ENCODE measurements at regions not wholly inside any gene's neighbourhood (a gene's known extent, or its start where the extent isn't known, plus 50 kb on each side); places are given as distances from the start of the nearest gene placed in this dataset.

DNA sequence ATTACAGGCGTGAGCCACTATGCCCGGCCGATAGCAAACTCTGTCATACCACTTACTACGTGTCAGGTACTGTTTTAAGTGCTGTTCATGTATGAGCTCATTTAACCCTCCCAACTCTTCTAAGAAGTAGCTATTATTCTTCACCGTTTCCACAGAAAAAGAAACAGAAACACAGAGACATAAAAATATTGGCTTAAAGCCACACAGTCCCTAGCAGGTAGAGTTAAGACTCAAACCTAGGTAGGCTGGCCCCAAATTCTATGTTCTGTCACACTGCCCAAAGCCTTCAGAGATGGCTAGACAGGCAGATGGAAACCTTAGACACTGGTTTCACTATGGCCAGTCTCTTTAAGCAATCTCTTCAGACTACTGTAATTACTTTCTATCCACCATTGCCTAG is 149.8 kb upstream of the KCNMB2 start:
- H3K27ac ChIP-seq (ENCODE audit: low read depth, low read length), result no peak overlapping the region
- H3K27me3 ChIP-seq (ENCODE audit: control insufficient read depth in 3 of 3, insufficient read depth in 3 of 3, low read length in 3 of 3), result no peaks in the 10 kb centered on the region
- no peaks in the 10 kb centered on the region for H3K9me3 ChIP-seq (ENCODE audit: control insufficient read depth in 3 of 3, low read length in 3 of 3)
- no peak overlapping the region for H3K9ac ChIP-seq (ENCODE audit: low read depth in 1 of 3, low read length in 3 of 3)
- no peak overlapping the region for H3K4me3 ChIP-seq (ENCODE audit: low read length in 3 of 3)
- H3K36me3 ChIP-seq (ENCODE audit: control insufficient read depth in 3 of 3, insufficient read depth in 3 of 3, low read length in 3 of 3), result no peaks in the 10 kb centered on the region
- peaks cover 0 to 10% (median 9%) of the 10 kb centered on the region in 3 donors for H3K4me1 ChIP-seq (ENCODE audit: control insufficient read depth in 3 of 3, insufficient read depth in 3 of 3, low read length in 3 of 3)

DNA sequence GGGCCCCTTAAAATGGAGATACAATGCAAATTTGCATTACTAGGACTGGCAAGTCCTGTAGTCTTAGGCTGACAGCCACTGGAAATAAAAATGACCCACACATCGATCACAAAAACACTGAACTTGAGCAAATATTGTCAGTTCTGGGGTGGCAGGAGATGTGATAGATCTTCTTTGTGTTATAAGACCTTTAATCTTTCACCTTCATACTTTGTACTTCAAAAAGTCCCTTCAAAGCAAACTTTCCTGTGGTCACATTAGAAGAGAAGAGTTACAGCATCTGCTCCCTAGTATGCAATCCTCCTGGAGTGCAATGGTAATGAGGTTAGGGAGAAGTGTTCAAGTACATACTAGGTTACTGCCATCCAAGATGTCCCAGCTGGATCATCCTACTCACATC is 149.4 kb upstream of the KCNMB2 start:
- Histone ChIP-seq H3K36me3 (ENCODE audit: control insufficient read depth in 3 of 3, insufficient read depth in 3 of 3, low read length in 3 of 3) (no peaks in the 10 kb centered on the region), H3K4me3 (ENCODE audit: low read length in 3 of 3) (no peak overlapping the region), H3K27ac (ENCODE audit: low read depth, low read length) (no peak overlapping the region), H3K27me3 (ENCODE audit: control insufficient read depth in 3 of 3, insufficient read depth in 3 of 3, low read length in 3 of 3) (no peaks in the 10 kb centered on the region), H3K9ac (ENCODE audit: low read depth in 1 of 3, low read length in 3 of 3) (no peak overlapping the region), H3K4me1 (ENCODE audit: control insufficient read depth in 3 of 3, insufficient read depth in 3 of 3, low read length in 3 of 3) (peaks cover 0 to 10% (median 9%) of the 10 kb centered on the region in 3 donors), H3K9me3 (ENCODE audit: control insufficient read depth in 3 of 3, low read length in 3 of 3) (no peaks in the 10 kb centered on the region)

DNA sequence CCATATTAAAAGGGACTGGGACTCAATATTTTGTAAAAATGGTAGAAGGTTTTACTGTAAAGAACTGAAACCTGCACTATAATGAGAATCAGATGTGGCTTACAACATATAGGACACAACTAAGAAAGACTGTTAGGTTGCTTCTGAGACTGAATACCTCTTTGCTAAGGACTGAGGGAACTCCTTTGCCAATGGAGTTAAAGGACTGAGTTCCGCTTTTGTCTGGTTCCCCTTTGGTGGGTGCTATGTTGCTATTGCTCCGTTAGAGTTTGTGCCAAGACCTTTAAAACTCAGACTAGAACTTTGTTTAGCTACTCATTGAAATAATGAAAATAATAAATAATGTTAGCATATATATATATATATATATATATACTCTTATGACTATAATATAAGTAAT is 147.8 kb upstream of the KCNMB2 start:
- Histone ChIP-seq H3K27ac (ENCODE audit: low read depth, low read length) (no peak overlapping the region), H3K9ac (ENCODE audit: low read depth in 1 of 3, low read length in 3 of 3) (no peak overlapping the region), H3K4me1 (ENCODE audit: control insufficient read depth in 3 of 3, insufficient read depth in 3 of 3, low read length in 3 of 3) (peaks cover 0 to 13% (median 5%) of the 10 kb centered on the region in 3 donors), H3K27me3 (ENCODE audit: control insufficient read depth in 3 of 3, insufficient read depth in 3 of 3, low read length in 3 of 3) (no peaks in the 10 kb centered on the region), H3K36me3 (ENCODE audit: control insufficient read depth in 3 of 3, insufficient read depth in 3 of 3, low read length in 3 of 3) (no peaks in the 10 kb centered on the region), H3K9me3 (ENCODE audit: control insufficient read depth in 3 of 3, low read length in 3 of 3) (no peaks in the 10 kb centered on the region), H3K4me3 (ENCODE audit: low read length in 3 of 3) (no peak overlapping the region)

- Histone ChIP-seq H3K27me3 (ENCODE audit: control insufficient read depth in 3 of 3, insufficient read depth in 3 of 3, low read length in 3 of 3) (no peaks in the 10 kb centered on the region), H3K4me3 (ENCODE audit: low read length in 3 of 3) (no peak overlapping the region), H3K9me3 (ENCODE audit: control insufficient read depth in 3 of 3, low read length in 3 of 3) (no peaks in the 10 kb centered on the region), H3K36me3 (ENCODE audit: control insufficient read depth in 3 of 3, insufficient read depth in 3 of 3, low read length in 3 of 3) (no peaks in the 10 kb centered on the region), H3K27ac (ENCODE audit: low read depth, low read length) (no peak overlapping the region), H3K9ac (ENCODE audit: low read depth in 1 of 3, low read length in 3 of 3) (no peak overlapping the region), H3K4me1 (ENCODE audit: control insufficient read depth in 3 of 3, insufficient read depth in 3 of 3, low read length in 3 of 3) (peaks cover 0 to 12% (median 5%) of the 10 kb centered on the region in 3 donors)
Measured at GRCh38 chr3:178389258-178389657, 147.0 kb upstream of the KCNMB2 start.

GRCh38 chr3:178392511-178392926 is 143.7 kb upstream of the KCNMB2 start:
- Histone ChIP-seq H3K36me3 (ENCODE audit: control insufficient read depth in 3 of 3, insufficient read depth in 3 of 3, low read length in 3 of 3) (no peaks in the 10 kb centered on the region), H3K27me3 (ENCODE audit: control insufficient read depth in 3 of 3, insufficient read depth in 3 of 3, low read length in 3 of 3) (no peaks in the 10 kb centered on the region), H3K4me3 (ENCODE audit: low read length in 3 of 3) (no peak overlapping the region), H3K27ac (ENCODE audit: low read depth, low read length) (no peak overlapping the region), H3K4me1 (ENCODE audit: control insufficient read depth in 3 of 3, insufficient read depth in 3 of 3, low read length in 3 of 3) (peaks cover 0 to 7% (median 0%) of the 10 kb centered on the region in 3 donors), H3K9me3 (ENCODE audit: control insufficient read depth in 3 of 3, low read length in 3 of 3) (no peaks in the 10 kb centered on the region), H3K9ac (ENCODE audit: low read depth in 1 of 3, low read length in 3 of 3) (no peak overlapping the region)

GRCh38 chr3:178393146-178393545 is 143.1 kb upstream of the KCNMB2 start:
- H3K27ac ChIP-seq (ENCODE audit: low read depth, low read length), result no peak overlapping the region
- peaks cover 0 to 7% (median 0%) of the 10 kb centered on the region in 3 donors for H3K4me1 ChIP-seq (ENCODE audit: control insufficient read depth in 3 of 3, insufficient read depth in 3 of 3, low read length in 3 of 3)
- H3K9ac ChIP-seq (ENCODE audit: low read depth in 1 of 3, low read length in 3 of 3), result no peak overlapping the region

DNA sequence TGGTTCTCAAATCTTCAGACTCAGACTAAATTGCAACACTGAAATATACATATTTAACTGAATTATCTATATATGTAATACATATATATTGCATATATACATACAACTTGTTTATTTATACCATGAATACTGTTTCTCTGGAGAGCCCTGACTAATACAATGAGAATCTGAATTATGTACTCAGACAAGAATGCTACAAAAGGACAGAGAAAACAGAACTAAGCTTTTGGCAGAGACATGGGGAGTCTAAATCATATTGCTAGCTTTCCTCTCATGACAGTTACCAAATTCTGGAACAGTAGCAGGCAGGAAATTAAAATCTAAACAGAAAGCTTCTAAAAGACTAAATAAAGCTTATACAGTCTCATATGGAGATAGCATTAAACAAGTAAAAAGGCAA is 142.4 kb upstream of the KCNMB2 start:
- H3K27ac ChIP-seq (ENCODE audit: low read depth, low read length), result no peak overlapping the region

More at GRCh38 chr3:178393146-178393545, 143.1 kb upstream of the KCNMB2 start:
- no peak overlapping the region for H3K4me3 ChIP-seq (ENCODE audit: low read length in 3 of 3)
- no peaks in the 10 kb centered on the region for H3K9me3 ChIP-seq (ENCODE audit: control insufficient read depth in 3 of 3, low read length in 3 of 3)
- H3K27me3 ChIP-seq (ENCODE audit: control insufficient read depth in 3 of 3, insufficient read depth in 3 of 3, low read length in 3 of 3), result no peaks in the 10 kb centered on the region
- H3K36me3 ChIP-seq (ENCODE audit: control insufficient read depth in 3 of 3, insufficient read depth in 3 of 3, low read length in 3 of 3), result no peaks in the 10 kb centered on the region

DNA sequence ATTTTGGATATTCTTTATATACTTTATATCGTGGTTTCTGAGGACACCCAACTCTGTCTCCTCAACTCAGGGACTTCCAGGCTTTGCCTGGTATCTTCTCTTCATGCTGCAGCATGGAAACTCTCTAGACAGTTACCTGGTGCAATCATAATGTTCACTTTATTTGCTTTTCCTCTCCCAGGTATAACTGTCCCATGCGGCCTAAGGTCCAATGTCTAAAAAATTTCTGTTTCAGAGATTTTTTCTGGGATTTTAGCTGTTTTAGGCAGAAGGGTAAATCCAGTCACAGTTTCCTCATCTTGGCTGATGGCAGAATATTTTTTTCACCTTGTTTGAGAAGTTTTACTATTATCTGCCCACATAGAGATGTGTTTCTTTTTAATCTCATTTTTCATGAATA is 139.9 kb upstream of the KCNMB2 start:
- no peaks in the 10 kb centered on the region for H3K9me3 ChIP-seq (ENCODE audit: control insufficient read depth in 3 of 3, low read length in 3 of 3)
- H3K4me3 ChIP-seq (ENCODE audit: low read length in 3 of 3), result no peak overlapping the region
- H3K36me3 ChIP-seq (ENCODE audit: control insufficient read depth in 3 of 3, insufficient read depth in 3 of 3, low read length in 3 of 3), result no peaks in the 10 kb centered on the region
- H3K27ac ChIP-seq (ENCODE audit: low read depth, low read length), result no peak overlapping the region
- H3K4me1 ChIP-seq (ENCODE audit: control insufficient read depth in 3 of 3, insufficient read depth in 3 of 3, low read length in 3 of 3), result peaks cover 0 to 7% (median 0%) of the 10 kb centered on the region in 3 donors
- H3K9ac ChIP-seq (ENCODE audit: low read depth in 1 of 3, low read length in 3 of 3), result no peak overlapping the region
- no peaks in the 10 kb centered on the region for H3K27me3 ChIP-seq (ENCODE audit: control insufficient read depth in 3 of 3, insufficient read depth in 3 of 3, low read length in 3 of 3)

More for the DNA sequence above, 142.4 kb upstream of the KCNMB2 start:
- Histone ChIP-seq H3K4me3 (ENCODE audit: low read length in 3 of 3) (no peak overlapping the region), H3K36me3 (ENCODE audit: control insufficient read depth in 3 of 3, insufficient read depth in 3 of 3, low read length in 3 of 3) (no peaks in the 10 kb centered on the region), H3K4me1 (ENCODE audit: control insufficient read depth in 3 of 3, insufficient read depth in 3 of 3, low read length in 3 of 3) (peaks cover 0 to 7% (median 0%) of the 10 kb centered on the region in 3 donors), H3K27me3 (ENCODE audit: control insufficient read depth in 3 of 3, insufficient read depth in 3 of 3, low read length in 3 of 3) (no peaks in the 10 kb centered on the region), H3K9ac (ENCODE audit: low read depth in 1 of 3, low read length in 3 of 3) (no peak overlapping the region), H3K9me3 (ENCODE audit: control insufficient read depth in 3 of 3, low read length in 3 of 3) (no peaks in the 10 kb centered on the region)

- Histone ChIP-seq H3K4me3 (ENCODE audit: low read length in 3 of 3) (no peak overlapping the region), H3K9ac (ENCODE audit: low read depth in 1 of 3, low read length in 3 of 3) (no peak overlapping the region), H3K4me1 (ENCODE audit: control insufficient read depth in 3 of 3, insufficient read depth in 3 of 3, low read length in 3 of 3) (peaks cover 0 to 6% (median 0%) of the 10 kb centered on the region in 3 donors), H3K27ac (ENCODE audit: low read depth, low read length) (no peak overlapping the region), H3K9me3 (ENCODE audit: control insufficient read depth in 3 of 3, low read length in 3 of 3) (no peaks in the 10 kb centered on the region), H3K36me3 (ENCODE audit: control insufficient read depth in 3 of 3, insufficient read depth in 3 of 3, low read length in 3 of 3) (no peaks in the 10 kb centered on the region), H3K27me3 (ENCODE audit: control insufficient read depth in 3 of 3, insufficient read depth in 3 of 3, low read length in 3 of 3) (no peaks in the 10 kb centered on the region)
Measured at GRCh38 chr3:178397202-178397601, 139.0 kb upstream of the KCNMB2 start.

DNA sequence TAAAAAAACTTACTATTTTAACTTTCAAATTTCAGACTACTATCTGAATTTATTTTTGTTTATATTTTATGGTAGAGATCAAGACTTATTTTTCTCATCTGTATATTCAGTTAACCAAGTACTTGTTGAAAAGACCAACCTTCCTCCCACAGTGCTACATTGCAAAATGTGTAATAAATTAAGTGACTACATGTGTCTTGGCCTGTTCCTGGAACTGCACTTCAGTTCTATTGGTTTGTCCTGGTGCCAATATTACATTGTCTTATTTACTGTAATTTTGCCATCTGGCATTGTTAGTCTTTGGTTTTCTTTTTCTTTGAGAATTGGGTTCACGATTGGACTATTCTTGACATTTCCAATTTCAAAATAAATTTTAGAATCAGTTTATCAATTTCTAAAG is 138.4 kb upstream of the KCNMB2 start:
- H3K36me3 ChIP-seq (ENCODE audit: control insufficient read depth in 3 of 3, insufficient read depth in 3 of 3, low read length in 3 of 3), result no peaks in the 10 kb centered on the region
- H3K27ac ChIP-seq (ENCODE audit: low read depth, low read length), result no peak overlapping the region
- H3K4me1 ChIP-seq (ENCODE audit: control insufficient read depth in 3 of 3, insufficient read depth in 3 of 3, low read length in 3 of 3), result no peaks in the 10 kb centered on the region
- no peak overlapping the region for H3K9ac ChIP-seq (ENCODE audit: low read depth in 1 of 3, low read length in 3 of 3)
- H3K9me3 ChIP-seq (ENCODE audit: control insufficient read depth in 3 of 3, low read length in 3 of 3), result no peaks in the 10 kb centered on the region
- no peaks in the 10 kb centered on the region for H3K27me3 ChIP-seq (ENCODE audit: control insufficient read depth in 3 of 3, insufficient read depth in 3 of 3, low read length in 3 of 3)
- no peak overlapping the region for H3K4me3 ChIP-seq (ENCODE audit: low read length in 3 of 3)

- no peak overlapping the region for H3K4me3 ChIP-seq (ENCODE audit: low read length in 3 of 3)
- no peaks in the 10 kb centered on the region for H3K36me3 ChIP-seq (ENCODE audit: control insufficient read depth in 3 of 3, insufficient read depth in 3 of 3, low read length in 3 of 3)
- no peaks in the 10 kb centered on the region for H3K27me3 ChIP-seq (ENCODE audit: control insufficient read depth in 3 of 3, insufficient read depth in 3 of 3, low read length in 3 of 3)
- no peak overlapping the region for H3K27ac ChIP-seq (ENCODE audit: low read depth, low read length)
- H3K9ac ChIP-seq (ENCODE audit: low read depth in 1 of 3, low read length in 3 of 3), result no peak overlapping the region
- H3K4me1 ChIP-seq (ENCODE audit: control insufficient read depth in 3 of 3, insufficient read depth in 3 of 3, low read length in 3 of 3), result no peaks in the 10 kb centered on the region
- no peaks in the 10 kb centered on the region for H3K9me3 ChIP-seq (ENCODE audit: control insufficient read depth in 3 of 3, low read length in 3 of 3)
Measured at GRCh38 chr3:178404961-178405360, 131.3 kb upstream of the KCNMB2 start.

Data from skeletal muscle tissue (tissue), 3 donors.